Esophagus muscularis mucosa (tissue), 4 donors: ENCODE measurements at regions not wholly inside any gene's neighbourhood (a gene's known extent, or its start where the extent isn't known, plus 50 kb on each side); places are given as distances from the start of the nearest gene placed in this dataset.

Experiments used
- DNase-seq: peaks from one replicate; pipeline ENCODE4 v3.0.0-alpha.2; 2017; ENCODE audit errors: extremely low spot score
- H3K27ac ChIP-seq, 4 donors: fragments of 200-600 bp; sonication (generic); replicated peaks in 1 of 4; 1 replicate in 3 of 4; 2 replicates in 1 of 4; pipeline ENCODE4 v1.5.1; 2016 to 2019; ENCODE audit warnings: mild to moderate bottlenecking in 1 of 4
- H3K27me3 ChIP-seq, 4 donors: fragments of 200-600 bp; sonication (generic); one replicate each; pipeline versions ENCODE4 v1.5.1 to v1.6.0; 2016 to 2019
- H3K36me3 ChIP-seq, 4 donors: fragments of 200-600 bp; sonication (generic); one replicate each; pipeline ENCODE4 v1.5.1; 2016 to 2019
- H3K4me1 ChIP-seq, 4 donors: fragments of 200-600 bp; sonication (generic); one replicate each; pipeline ENCODE4 v1.5.1; 2016 to 2019
- H3K4me3 ChIP-seq, 4 donors: fragments of 200-600 bp; sonication (generic); 1 replicate in 2 of 4; 2 replicates in 2 of 4; pipeline ENCODE4 v1.5.1; 2016 to 2019; ENCODE audit warnings: mild to moderate bottlenecking in 4 of 4, moderate library complexity in 1 of 4
- H3K9me3 ChIP-seq, 4 donors: fragments of 200-600 bp; sonication (generic); 1 replicate in 3 of 4; 2 replicates in 1 of 4; pipeline ENCODE4 v1.5.1; 2016 to 2019
- EP300 ChIP-seq: sonication (generic); formaldehyde crosslinking; IDR thresholded peaks from one replicate; pipeline ENCODE4 v1.6.1; 2017; ENCODE audit warnings: antibody characterized with exemption
- POLR2A ChIP-seq: fragments of 450-650 bp; IDR thresholded peaks from one replicate; pipeline ENCODE4 v1.6.1; 2017; ENCODE audit warnings: antibody characterized with exemption, moderate library complexity, mild to moderate bottlenecking, low read depth
- POLR2AphosphoS5 ChIP-seq, 2 donors: sonication (generic); formaldehyde crosslinking; IDR thresholded peaks; one replicate each; pipeline ENCODE4 v1.6.1; 2017; ENCODE audit warnings: antibody characterized with exemption in 2 of 2
- WGBS: methylation state at CpG from one replicate; pipeline ENCODE4 v1.1.5; 2018; 5-methylcytosine and 5-hydroxymethylcytosine counted together
- intact Hi-C: fragments of 100-400 bp; cut with DNase I; formaldehyde crosslinking; loops from one replicate; pipeline ENCODE4 v1.15.1; 2023
- TF ChIP-seq, protein P1 (sequence below), 3 experiments: fragments of 200-600 bp in 2 of 3; fragments of 450-650 bp in 1 of 3; sonication (generic) in 2 of 3; IDR thresholded peaks; one replicate each; pipeline ENCODE4 v1.5.1; 2017 to 2019; ENCODE audit warnings: antibody characterized with exemption in 3 of 3, mild to moderate bottlenecking in 2 of 3, moderate library complexity in 1 of 3

- DNase-seq = no peak
- no peaks in the 10 kb centered on the region for H3K9me3 ChIP-seq
- H3K4me1 ChIP-seq = peaks cover 0 to 3% (median 0%) of the 10 kb centered on the region in 4 donors
- no peaks in the 10 kb centered on the region for H3K36me3 ChIP-seq
- no peak overlapping the region for H3K4me3 ChIP-seq
- no peak overlapping the region for H3K27ac ChIP-seq
- 55% methylated on average over 1 of the region's 1 CpG for WGBS
- TF ChIP-seq EP300 = no peak
- TF ChIP-seq, protein P1, sequence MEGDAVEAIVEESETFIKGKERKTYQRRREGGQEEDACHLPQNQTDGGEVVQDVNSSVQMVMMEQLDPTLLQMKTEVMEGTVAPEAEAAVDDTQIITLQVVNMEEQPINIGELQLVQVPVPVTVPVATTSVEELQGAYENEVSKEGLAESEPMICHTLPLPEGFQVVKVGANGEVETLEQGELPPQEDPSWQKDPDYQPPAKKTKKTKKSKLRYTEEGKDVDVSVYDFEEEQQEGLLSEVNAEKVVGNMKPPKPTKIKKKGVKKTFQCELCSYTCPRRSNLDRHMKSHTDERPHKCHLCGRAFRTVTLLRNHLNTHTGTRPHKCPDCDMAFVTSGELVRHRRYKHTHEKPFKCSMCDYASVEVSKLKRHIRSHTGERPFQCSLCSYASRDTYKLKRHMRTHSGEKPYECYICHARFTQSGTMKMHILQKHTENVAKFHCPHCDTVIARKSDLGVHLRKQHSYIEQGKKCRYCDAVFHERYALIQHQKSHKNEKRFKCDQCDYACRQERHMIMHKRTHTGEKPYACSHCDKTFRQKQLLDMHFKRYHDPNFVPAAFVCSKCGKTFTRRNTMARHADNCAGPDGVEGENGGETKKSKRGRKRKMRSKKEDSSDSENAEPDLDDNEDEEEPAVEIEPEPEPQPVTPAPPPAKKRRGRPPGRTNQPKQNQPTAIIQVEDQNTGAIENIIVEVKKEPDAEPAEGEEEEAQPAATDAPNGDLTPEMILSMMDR (IDR thresholded peaks at IDR 0.05) = no peak
- TF ChIP-seq POLR2AphosphoS5 (IDR thresholded peaks at IDR 0.05) = no peak
- no peak for TF ChIP-seq POLR2A
- intact Hi-C loops = no loop called here
- no peaks in the 10 kb centered on the region for H3K27me3 ChIP-seq
These were observed 420.5 kb downstream of the MTX2 start for GRCh38 chr2:176689711-176690110.

- Histone ChIP-seq H3K4me1 (peaks cover 0 to 3% (median 0%) of the 10 kb centered on the region in 4 donors), H3K27ac (no peak overlapping the region), H3K27me3 (no peaks in the 10 kb centered on the region), H3K36me3 (no peaks in the 10 kb centered on the region), H3K4me3 (no peak overlapping the region), H3K9me3 (no peaks in the 10 kb centered on the region)
- DNase-seq = no peak
- intact Hi-C loops = no loop called here
- TF ChIP-seq EP300 = no peak
- WGBS = 64% methylated on average over 2 of the region's 2 CpGs
These were observed 422.2 kb downstream of the MTX2 start for GRCh38 chr2:176691471-176691870.

DNA sequence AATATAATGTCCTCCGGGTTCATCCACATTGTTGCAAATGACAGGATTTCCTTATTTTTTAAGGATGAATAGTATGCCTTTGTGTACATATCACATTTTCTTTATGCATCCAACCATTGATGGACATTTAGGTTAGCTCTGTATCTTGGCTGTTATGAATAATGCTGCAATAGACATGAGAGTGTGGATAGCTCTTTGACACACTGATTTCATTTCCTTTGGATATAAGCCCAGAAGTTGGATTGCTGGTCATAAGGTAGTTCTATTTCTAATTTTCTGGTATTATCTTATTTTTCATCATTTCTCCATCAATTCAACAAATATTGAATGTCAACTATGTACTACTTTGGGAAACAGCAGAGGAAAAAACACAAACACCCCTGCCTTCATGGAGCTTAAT is 423.3 kb downstream of the MTX2 start:
- intact Hi-C loops = no loop called here
- 77% methylated on average over 1 of the region's 1 CpG for WGBS
- H3K36me3 ChIP-seq = no peaks in the 10 kb centered on the region
- no peaks in the 10 kb centered on the region for H3K4me1 ChIP-seq
- no peak overlapping the region for H3K27ac ChIP-seq
- no peaks in the 10 kb centered on the region for H3K9me3 ChIP-seq
- H3K27me3 ChIP-seq = no peaks in the 10 kb centered on the region
- H3K4me3 ChIP-seq = no peak overlapping the region
- TF ChIP-seq POLR2AphosphoS5 (IDR thresholded peaks at IDR 0.05) (no peak), POLR2A (no peak), EP300 (no peak)
- TF ChIP-seq, protein P1 (IDR thresholded peaks at IDR 0.05) = no peak
- DNase-seq = no peak

GRCh38 chr2:176699098-176699497 is 429.9 kb downstream of the MTX2 start:
- intact Hi-C loops = no loop called here
- DNase-seq = no peak
- Histone ChIP-seq H3K27me3 (no peaks in the 10 kb centered on the region), H3K36me3 (no peaks in the 10 kb centered on the region), H3K27ac (no peak overlapping the region), H3K4me3 (no peak overlapping the region), H3K4me1 (peaks cover 0 to 4% (median 2%) of the 10 kb centered on the region in 4 donors), H3K9me3 (no peaks in the 10 kb centered on the region)
- TF ChIP-seq POLR2A (no peak), POLR2AphosphoS5 (IDR thresholded peaks at IDR 0.05) (no peak), EP300 (no peak)
- TF ChIP-seq, protein P1 (IDR thresholded peaks at IDR 0.05) = no peak

GRCh38 chr2:176699644-176700043 is 430.4 kb downstream of the MTX2 start:
- DNase-seq = no peak
- Histone ChIP-seq H3K27ac (no peak overlapping the region), H3K4me1 (peaks cover 0 to 10% (median 7%) of the 10 kb centered on the region in 4 donors), H3K4me3 (no peak overlapping the region), H3K36me3 (no peaks in the 10 kb centered on the region), H3K27me3 (no peaks in the 10 kb centered on the region), H3K9me3 (no peaks in the 10 kb centered on the region)
- intact Hi-C loops = no loop called here
- TF ChIP-seq POLR2AphosphoS5 (IDR thresholded peaks at IDR 0.05) (no peak), POLR2A (no peak), EP300 (no peak)

DNA sequence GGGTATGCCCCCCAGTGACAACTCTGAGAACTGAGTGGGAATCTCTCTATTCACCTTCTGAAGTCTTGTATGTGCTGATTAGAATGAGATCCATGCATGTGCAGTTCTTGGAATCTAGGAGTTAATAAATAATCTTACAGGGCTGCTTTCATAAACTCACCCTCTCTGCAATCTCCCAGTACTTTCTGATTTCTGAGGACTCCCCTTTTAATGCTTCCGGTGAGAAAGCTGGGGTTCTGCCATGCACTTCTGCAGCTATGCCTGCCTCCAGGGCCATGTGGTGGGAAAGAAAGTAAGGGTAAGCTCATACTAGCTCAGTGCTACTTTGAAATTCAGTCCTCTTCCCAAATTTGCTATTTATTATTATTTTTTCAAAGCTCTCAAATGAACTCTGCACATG is 432.9 kb downstream of the MTX2 start:
- no peak for DNase-seq
- 50% methylated on average over 1 of the region's 1 CpG for WGBS
- no peaks in the 10 kb centered on the region for H3K36me3 ChIP-seq
- no peaks in the 10 kb centered on the region for H3K27me3 ChIP-seq
- TF ChIP-seq EP300 (no peak), POLR2AphosphoS5 (IDR thresholded peaks at IDR 0.05) (no peak)
- no peaks in the 10 kb centered on the region for H3K9me3 ChIP-seq
- peaks cover 0 to 12% (median 9%) of the 10 kb centered on the region in 4 donors for H3K4me1 ChIP-seq
- intact Hi-C loops = no loop called here
- no peak overlapping the region for H3K4me3 ChIP-seq
- H3K27ac ChIP-seq = no peak overlapping the region
